Activated naive CD8-positive, alpha-beta T cell treated with anti-CD3 and anti-CD28 coated beads, Interleukin-2, amount 50 U/mL, for 24 hours (primary cell): ENCODE measurements at regions not wholly inside any gene's neighbourhood (a gene's known extent, or its start where the extent isn't known, plus 50 kb on each side); places are given as distances from the start of the nearest gene placed in this dataset.
"Not testable (repeated sequence)": the region's sequence is repeated elsewhere in the genome, so short reads cannot be mapped to it uniquely, and the experiment has no call there.

Experiments used
- ATAC-seq: fragments of 150-1000 bp; cut with Tn5 transposase; one replicate; pipeline ENCODE4 v1.10.0; 2021
- DNase-seq: peaks from one replicate; pipeline ENCODE4 v3.0.0; 2021
- H3K27ac Mint-ChIP-seq: one replicate; pipeline ENCODE4 v1.8.0; 2021; ENCODE audit warnings: mild to moderate bottlenecking, mixed read lengths
- H3K27me3 Mint-ChIP-seq: one replicate; pipeline ENCODE4 v1.8.0; 2021; ENCODE audit warnings: mixed read lengths
- H3K36me3 Mint-ChIP-seq: one replicate; pipeline ENCODE4 v1.8.0; 2021; ENCODE audit warnings: low read depth, mixed read lengths
- H3K4me1 Mint-ChIP-seq: one replicate; pipeline ENCODE4 v1.8.0; 2021; ENCODE audit warnings: mixed read lengths
- H3K4me3 Mint-ChIP-seq: one replicate; pipeline ENCODE4 v1.8.0; 2021; ENCODE audit warnings: mild to moderate bottlenecking, moderate library complexity, mixed read lengths
- H3K9me3 Mint-ChIP-seq: one replicate; pipeline ENCODE4 v1.8.0; 2021; ENCODE audit warnings: mixed read lengths

DNA sequence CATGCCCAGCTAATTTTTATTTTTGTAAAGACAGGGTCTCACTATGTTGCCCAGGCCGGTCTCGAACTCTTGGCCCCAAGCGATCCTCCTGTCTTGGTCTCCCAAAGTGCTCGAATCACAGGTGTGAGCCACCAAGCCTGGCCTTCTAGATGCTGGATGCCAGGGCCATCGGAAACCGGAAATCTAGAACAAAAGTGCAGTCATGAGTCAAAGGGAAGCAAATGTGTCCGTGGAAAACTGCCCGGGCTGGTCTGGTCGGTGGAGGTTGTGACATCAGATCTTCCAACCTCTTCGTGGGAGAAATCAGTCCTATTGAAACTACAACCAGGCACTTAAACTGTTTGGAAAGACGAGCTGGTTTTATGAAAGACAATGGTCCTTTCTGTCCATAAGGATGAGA is 92.3 kb upstream of the SHOX start:
- Mint-ChIP-seq H3K27me3 (no peaks in the 10 kb centered on the region), H3K4me1 (no peaks in the 10 kb centered on the region), H3K27ac (no peak overlapping the region), H3K36me3 (no peaks in the 10 kb centered on the region), H3K4me3 (no peak overlapping the region), H3K9me3 (peaks cover 6% of the 10 kb centered on the region)
- DNase-seq = no peak
- ATAC-seq = no peak

DNA sequence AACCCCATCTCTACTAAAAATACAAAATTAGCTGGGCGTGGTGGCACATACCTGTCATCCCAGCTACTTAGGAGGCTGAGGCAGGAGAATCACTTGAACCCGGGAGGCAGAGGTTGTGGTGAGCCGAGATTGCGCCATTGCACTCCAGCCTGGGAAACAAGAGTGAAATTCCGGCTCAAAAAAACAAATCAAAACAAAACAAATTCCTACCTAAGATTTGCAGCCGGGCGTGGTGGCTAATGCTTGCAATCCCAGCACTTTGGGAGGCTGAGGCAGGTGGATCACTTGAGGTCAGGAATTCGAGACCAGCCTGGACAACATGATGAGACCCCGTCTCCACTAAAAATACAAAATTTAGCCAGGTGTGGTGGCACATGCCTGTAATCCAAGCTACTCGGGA is 89.6 kb upstream of the SHOX start:
- H3K36me3 Mint-ChIP-seq, ATAC-seq, H3K27ac Mint-ChIP-seq, DNase-seq, H3K4me3 Mint-ChIP-seq, H3K27me3 Mint-ChIP-seq, H3K4me1 Mint-ChIP-seq: not testable (repeated sequence)
- H3K9me3 Mint-ChIP-seq = peaks cover 10% of the 10 kb centered on the region

DNA sequence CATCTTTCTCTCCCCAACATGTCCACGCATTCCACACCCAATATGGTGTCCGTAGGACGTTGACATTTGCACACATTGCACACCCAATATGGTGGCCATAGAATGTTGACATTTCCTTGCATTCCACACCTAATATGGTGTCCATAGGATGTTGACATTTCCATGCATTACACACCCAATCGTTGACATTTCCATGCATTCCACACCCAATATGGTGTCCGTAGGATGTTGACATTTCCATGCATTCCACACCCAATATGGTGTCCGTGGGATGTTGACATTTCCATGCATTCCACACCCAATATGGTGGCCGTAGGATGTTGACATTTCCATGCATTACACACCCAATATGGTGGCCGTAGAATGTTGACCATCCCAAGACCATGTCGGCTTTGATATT is 88.4 kb upstream of the SHOX start:
- H3K27me3 Mint-ChIP-seq = no peaks in the 10 kb centered on the region
- no peaks in the 10 kb centered on the region for H3K4me1 Mint-ChIP-seq
- H3K27ac Mint-ChIP-seq = no peak overlapping the region
- DNase-seq = no peak
- H3K9me3 Mint-ChIP-seq = peaks cover 15% of the 10 kb centered on the region
- ATAC-seq = no peak
- no peaks in the 10 kb centered on the region for H3K36me3 Mint-ChIP-seq
- H3K4me3 Mint-ChIP-seq = no peak overlapping the region

DNA sequence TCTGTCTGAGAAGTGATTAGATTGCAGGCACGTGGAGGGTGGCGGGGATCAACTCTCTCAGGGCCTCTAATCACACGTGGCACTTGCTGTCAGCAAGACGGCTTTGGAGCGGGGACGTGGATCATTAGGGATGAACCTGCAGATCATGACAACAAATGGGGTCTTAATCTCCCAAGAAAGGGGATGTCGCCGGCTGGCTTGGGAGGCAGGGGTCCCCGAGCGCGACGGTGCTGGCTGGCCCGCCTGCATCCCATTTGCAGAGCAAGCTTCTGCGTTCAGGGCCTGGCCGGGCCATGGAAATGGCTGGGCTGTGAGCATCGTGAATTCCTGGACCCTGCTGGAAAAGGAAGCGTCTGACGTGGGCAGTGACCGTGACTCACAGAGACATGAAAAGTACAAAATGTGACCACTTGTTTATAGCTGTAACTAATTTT is 85.1 kb upstream of the SHOX start:
- no peaks in the 10 kb centered on the region for H3K4me1 Mint-ChIP-seq
- no peak overlapping the region for H3K27ac Mint-ChIP-seq
- H3K9me3 Mint-ChIP-seq = peaks cover 26% of the 10 kb centered on the region
- no peaks in the 10 kb centered on the region for H3K27me3 Mint-ChIP-seq
- no peaks in the 10 kb centered on the region for H3K36me3 Mint-ChIP-seq
- DNase-seq = no peak
- no peak for ATAC-seq
- no peak overlapping the region for H3K4me3 Mint-ChIP-seq

DNA sequence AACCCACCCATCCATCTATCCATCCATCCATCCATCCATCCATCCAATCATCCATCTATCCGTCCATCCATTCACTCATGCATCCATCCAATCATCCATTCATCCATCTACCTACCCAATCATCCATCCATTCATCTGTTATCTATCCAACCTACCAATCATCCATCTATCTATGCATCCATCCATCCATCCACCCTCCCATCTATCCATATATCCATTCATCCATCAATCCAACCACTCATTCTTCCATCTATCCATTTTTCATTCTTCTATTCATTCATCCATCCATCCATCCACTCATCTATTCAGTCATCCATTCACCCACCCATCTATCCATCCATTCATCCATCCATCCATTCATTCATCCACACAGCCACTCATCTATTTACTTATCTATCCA is 80.1 kb upstream of the SHOX start:
- no peak overlapping the region for H3K4me3 Mint-ChIP-seq
- no peaks in the 10 kb centered on the region for H3K4me1 Mint-ChIP-seq
- no peak overlapping the region for H3K27ac Mint-ChIP-seq
- no peak for ATAC-seq
- H3K36me3 Mint-ChIP-seq = no peaks in the 10 kb centered on the region
- DNase-seq = no peak
- H3K27me3 Mint-ChIP-seq = no peaks in the 10 kb centered on the region
- H3K9me3 Mint-ChIP-seq = peaks cover 42% of the 10 kb centered on the region

DNA sequence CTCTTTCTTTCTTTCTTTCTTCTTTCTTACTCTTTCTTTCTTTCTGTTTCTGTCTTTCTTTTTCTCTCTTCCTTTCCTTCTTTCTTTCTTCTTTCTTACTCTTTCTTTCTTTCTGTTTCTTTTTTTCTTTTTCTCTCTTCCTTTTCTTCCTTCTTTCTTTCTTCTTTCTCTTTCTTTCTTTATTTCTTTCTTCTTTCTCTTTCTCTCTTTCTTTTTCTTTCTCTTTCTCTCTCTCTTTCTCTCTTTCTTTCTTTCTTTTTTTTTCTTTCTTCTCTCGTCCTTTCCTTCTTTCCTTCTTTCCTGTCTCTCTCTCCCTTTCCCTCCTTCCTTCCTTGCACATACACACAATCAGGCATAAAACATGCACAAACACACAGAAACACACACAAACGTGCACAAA is 79.3 kb upstream of the SHOX start:
- H3K9me3 Mint-ChIP-seq = peaks cover 42% of the 10 kb centered on the region
- no peak overlapping the region for H3K4me3 Mint-ChIP-seq
- ATAC-seq = no peak
- no peaks in the 10 kb centered on the region for H3K36me3 Mint-ChIP-seq
- no peaks in the 10 kb centered on the region for H3K4me1 Mint-ChIP-seq
- no peak overlapping the region for H3K27ac Mint-ChIP-seq
- H3K27me3 Mint-ChIP-seq = no peaks in the 10 kb centered on the region
- no peak for DNase-seq

DNA sequence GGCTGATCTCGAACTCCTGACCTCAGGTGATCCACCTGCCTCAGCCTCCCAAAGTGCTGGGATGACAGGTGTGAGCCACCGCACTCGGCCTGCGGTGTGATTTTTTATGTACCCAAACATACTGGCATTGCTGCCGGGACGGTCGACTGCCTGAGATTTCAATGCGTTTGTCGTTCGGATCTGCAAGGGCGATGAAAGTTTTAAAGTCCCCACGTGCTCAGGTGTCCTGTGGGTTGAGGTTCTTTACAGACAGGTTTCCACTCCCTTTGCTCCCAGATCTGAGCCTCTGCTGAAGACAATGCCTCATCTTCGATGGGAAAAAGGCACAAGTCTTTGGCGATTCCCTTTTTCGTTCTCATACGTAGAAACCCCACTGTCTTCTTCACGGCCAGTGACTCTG is 78.1 kb upstream of the SHOX start:
- no peak overlapping the region for H3K4me3 Mint-ChIP-seq
- ATAC-seq (no peak), DNase-seq (no peak)
- peaks cover 38% of the 10 kb centered on the region for H3K9me3 Mint-ChIP-seq
- H3K27ac Mint-ChIP-seq = no peak overlapping the region
- no peaks in the 10 kb centered on the region for H3K36me3 Mint-ChIP-seq
- no peaks in the 10 kb centered on the region for H3K27me3 Mint-ChIP-seq
- H3K4me1 Mint-ChIP-seq = no peaks in the 10 kb centered on the region

DNA sequence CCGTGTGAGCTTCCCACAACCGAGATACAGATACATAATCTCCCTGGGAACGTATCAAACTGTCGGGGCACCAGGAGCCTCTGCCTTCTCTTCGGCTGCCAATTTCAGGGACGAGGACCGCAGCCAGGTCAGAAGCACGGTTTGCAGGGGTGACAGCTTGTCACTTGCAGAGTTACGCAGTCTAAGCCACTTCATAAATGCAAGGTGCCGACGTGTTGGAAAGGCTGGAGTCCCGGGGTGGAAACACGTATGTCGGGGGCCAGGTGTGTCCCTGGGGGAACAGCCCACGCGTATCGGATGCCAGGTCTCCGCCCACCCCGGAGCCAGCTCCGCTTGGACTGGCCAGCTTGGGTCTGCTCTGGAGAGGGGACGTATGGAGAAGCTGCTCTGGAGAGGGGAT is 76.3 kb upstream of the SHOX start:
- Mint-ChIP-seq H3K27me3 (no peaks in the 10 kb centered on the region), H3K4me3 (no peak overlapping the region), H3K27ac (no peak overlapping the region), H3K4me1 (no peaks in the 10 kb centered on the region), H3K36me3 (no peaks in the 10 kb centered on the region), H3K9me3 (peaks cover 33% of the 10 kb centered on the region)
- DNase-seq = no peak
- no peak for ATAC-seq

DNA sequence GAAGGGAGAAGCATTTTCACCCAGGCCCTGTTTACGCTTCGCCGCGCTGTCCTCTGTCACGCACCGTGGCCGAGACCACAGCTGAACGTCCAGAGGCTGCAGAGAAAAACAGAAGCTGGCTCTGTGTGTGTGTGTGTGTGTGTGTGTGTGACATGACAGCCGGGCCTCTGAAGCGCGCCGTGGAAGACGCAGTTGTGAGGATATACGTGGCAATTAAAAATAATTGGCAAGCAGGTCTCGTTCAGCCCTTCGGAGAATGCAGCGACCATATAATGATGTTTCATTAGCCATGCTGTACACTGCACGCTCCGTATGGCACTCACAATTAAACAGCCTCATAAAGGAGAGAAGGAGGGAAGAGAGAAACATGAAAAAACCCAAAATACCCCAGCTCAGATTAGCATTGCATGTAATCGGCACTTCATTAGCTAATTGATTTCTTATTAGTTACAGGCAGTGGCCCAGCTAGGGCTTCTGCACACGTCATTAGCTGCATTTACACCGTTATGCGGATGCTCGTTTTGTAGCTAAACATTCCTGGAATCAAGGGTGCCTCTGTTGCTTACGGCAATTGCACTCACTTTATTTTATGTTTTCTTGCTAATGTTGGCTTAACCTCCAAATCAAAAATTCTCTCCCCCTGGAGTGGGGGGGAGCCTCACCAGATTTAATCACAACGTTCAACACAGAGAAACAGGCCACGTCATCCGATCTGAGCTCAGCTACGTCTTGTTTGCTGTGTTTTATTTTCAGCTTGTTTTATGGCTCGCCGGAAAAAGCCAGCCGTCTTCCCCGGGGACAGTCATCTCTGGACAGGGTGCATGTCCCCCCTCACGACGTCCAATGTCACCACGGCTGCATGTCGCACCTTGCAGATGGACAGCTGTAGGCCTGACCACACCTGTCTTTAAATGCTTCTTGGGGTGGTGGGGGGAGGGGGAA is 74.6 kb upstream of the SHOX start:
- Mint-ChIP-seq H3K36me3 (no peaks in the 10 kb centered on the region), H3K9me3 (peaks cover 16% of the 10 kb centered on the region), H3K4me3 (no peak overlapping the region), H3K4me1 (no peaks in the 10 kb centered on the region), H3K27me3 (no peaks in the 10 kb centered on the region), H3K27ac (no peak overlapping the region)
- no peak for ATAC-seq
- no peak for DNase-seq

DNA sequence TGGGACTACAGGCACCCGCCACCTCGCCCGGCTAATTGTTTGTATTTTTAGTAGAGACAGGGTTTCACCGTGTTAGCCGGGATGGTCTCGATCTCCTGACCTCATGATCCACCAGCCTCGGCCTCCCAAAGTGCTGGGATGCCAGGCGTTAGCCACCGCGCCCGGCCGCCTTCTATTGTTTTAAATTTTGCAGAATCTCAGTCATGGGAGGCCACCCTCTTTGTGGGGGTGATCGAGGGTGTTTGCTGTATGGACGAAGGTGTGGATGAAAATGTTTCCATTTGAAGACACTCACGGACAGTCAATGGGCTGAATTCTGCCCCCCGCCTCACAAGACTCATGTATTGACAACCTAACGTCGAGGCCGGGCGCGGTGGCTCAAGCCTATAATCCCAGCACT is 73.0 kb upstream of the SHOX start:
- not testable (repeated sequence) for DNase-seq, H3K4me3 Mint-ChIP-seq, H3K4me1 Mint-ChIP-seq, H3K27ac Mint-ChIP-seq, H3K27me3 Mint-ChIP-seq, ATAC-seq, H3K36me3 Mint-ChIP-seq
- peaks cover 11% of the 10 kb centered on the region for H3K9me3 Mint-ChIP-seq

DNA sequence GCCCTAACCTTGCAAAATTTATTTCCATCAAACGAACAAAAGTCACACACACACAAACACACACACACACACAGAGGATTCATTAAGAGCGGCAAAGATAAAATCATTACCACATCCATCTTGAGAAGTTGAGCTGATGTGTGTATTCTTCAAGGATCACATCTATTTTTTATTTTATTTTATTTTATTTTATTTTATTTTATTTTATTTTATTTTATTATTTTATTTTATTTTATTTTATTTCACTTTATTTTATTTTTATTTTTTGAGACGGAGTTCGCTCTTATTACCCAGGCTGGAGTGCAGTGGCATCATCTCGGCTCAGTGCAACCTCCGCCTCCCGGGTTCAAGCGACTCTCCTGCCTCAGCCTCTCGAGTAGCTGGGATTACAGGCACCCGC is 71.3 kb upstream of the SHOX start:
- H3K9me3 Mint-ChIP-seq = peaks cover 10% of the 10 kb centered on the region
- not testable (repeated sequence) for H3K27ac Mint-ChIP-seq, ATAC-seq, H3K4me3 Mint-ChIP-seq, DNase-seq, H3K36me3 Mint-ChIP-seq, H3K4me1 Mint-ChIP-seq, H3K27me3 Mint-ChIP-seq

DNA sequence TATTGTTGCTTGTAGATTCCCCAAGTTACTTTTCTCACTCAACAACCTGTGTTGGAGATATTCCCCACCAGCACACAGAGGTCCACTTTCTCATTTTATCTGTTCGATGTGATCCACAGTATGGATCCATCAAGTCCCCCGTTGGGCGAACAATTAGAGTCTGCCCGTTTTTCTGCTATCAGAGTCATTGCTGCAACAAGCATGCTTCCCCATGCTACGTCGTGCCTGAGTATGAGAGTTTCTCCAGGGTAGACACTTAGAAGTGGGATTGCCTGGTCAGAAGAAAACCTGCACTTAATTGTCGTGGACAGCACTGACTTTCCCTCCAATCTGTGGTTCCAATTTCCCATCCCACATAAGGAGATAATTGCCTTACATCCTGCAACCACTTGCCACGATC is 62.7 kb upstream of the SHOX start:
- Mint-ChIP-seq H3K36me3 (no peaks in the 10 kb centered on the region), H3K4me3 (no peak overlapping the region)
- ATAC-seq = no peak

DNA sequence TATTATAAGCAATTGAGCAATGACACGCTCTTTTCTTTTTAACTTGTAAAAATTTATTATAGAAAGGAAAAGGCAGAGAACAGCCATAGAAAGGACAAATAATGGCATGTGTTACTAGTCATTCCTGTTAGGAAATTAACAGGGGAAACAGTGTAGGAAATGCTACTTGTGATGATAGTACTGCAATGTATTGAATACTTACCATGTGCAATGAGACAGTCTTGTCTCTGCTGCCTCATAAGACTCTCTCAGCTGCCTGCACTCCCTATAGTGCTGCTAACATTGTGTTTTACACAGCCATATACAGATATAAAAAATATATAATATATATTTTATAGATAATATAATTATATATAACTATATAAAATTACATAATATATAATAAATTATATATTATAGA is 62.3 kb upstream of the SHOX start:
- ATAC-seq (no peak), DNase-seq (no peak)
- Mint-ChIP-seq H3K36me3 (no peaks in the 10 kb centered on the region), H3K27ac (no peak overlapping the region), H3K4me1 (no peaks in the 10 kb centered on the region), H3K9me3 (peaks cover 23% of the 10 kb centered on the region), H3K4me3 (no peak overlapping the region), H3K27me3 (peaks cover 4% of the 10 kb centered on the region)

More for the DNA sequence above, 62.7 kb upstream of the SHOX start:
- Mint-ChIP-seq H3K9me3 (peaks cover 23% of the 10 kb centered on the region), H3K4me1 (no peaks in the 10 kb centered on the region), H3K27me3 (peaks cover 4% of the 10 kb centered on the region), H3K27ac (no peak overlapping the region)
- DNase-seq = no peak

DNA sequence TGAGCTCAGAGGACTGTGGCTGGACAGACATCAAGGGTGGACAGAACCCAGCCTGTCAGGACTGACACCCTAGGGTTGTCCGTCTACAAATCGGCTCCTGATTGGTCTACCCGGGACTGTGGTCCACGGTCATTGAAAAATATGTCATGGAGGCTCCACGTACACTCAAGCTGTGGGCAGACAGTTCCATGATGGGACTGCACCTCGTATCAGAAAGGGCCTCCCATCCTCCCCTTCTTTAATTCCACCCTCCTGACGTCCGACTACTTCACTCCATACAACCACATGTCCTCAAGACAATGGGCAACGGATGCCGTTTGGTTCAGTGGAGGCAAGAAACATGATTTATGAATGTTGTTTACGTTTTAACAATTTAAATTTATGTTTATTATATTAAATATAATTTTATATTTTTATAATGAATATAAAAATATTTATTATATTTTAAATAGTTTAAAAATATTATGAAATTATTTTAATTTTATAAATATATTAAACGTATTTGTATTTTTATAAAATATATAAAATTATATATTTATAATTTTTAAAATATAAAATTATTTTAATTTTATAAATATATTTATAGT is 58.0 kb upstream of the SHOX start:
- no peak for DNase-seq
- Mint-ChIP-seq H3K27ac (no peak overlapping the region), H3K36me3 (no peaks in the 10 kb centered on the region)

DNA sequence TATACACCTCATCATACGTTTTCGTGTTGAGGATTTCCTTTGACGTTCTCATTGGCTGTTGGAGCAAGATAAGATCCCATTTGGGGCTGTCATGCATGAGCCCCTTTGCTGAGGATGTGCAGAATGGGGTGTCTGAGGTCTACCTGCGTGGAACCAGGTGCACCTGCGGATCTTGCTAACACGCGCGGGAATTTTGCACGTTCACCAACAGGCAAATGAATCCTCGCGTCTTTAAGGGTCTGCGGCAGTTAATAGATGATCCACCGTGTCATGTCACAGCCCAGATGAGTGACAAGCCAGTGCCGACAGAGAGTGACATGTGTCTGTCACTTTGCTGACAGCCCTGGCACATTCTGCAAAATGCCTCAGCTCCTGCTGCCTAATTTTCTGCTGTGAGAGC is 56.3 kb upstream of the SHOX start:
- Mint-ChIP-seq H3K27me3 (no peaks in the 10 kb centered on the region), H3K4me1 (no peaks in the 10 kb centered on the region), H3K27ac (no peak overlapping the region), H3K9me3 (peaks cover 20% of the 10 kb centered on the region), H3K36me3 (no peaks in the 10 kb centered on the region), H3K4me3 (no peak overlapping the region)
- DNase-seq = no peak
- peak; percentile 33 for ATAC-seq

More for the DNA sequence above, 58.0 kb upstream of the SHOX start:
- H3K4me3 Mint-ChIP-seq = no peak overlapping the region
- H3K4me1 Mint-ChIP-seq = no peaks in the 10 kb centered on the region
- peaks cover 10% of the 10 kb centered on the region for H3K9me3 Mint-ChIP-seq
- ATAC-seq = peak; percentile 20
- H3K27me3 Mint-ChIP-seq = no peaks in the 10 kb centered on the region
